Neuron (in vitro differentiated cells): ENCODE measurements at regions not wholly inside any gene's neighbourhood (a gene's known extent, or its start where the extent isn't known, plus 50 kb on each side); places are given as distances from the start of the nearest gene placed in this dataset.
"Not testable (repeated sequence)": the region's sequence is repeated elsewhere in the genome, so short reads cannot be mapped to it uniquely, and the experiment has no call there.

Experiments used
- H2AFZ ChIP-seq: one replicate; pipeline ENCODE4 v1.6.1; 2013; ENCODE audit warnings: low read depth, mild to moderate bottlenecking, inconsistent platforms, low read length, moderate library complexity
- H3K27me3 ChIP-seq: one replicate; pipeline ENCODE4 v1.6.1; 2013; ENCODE audit warnings: low read length; ENCODE audit not compliant: insufficient read depth
- H3K36me3 ChIP-seq: one replicate; pipeline ENCODE4 v1.6.1; 2013; ENCODE audit warnings: low read length; ENCODE audit not compliant: insufficient read depth
- H3K4me1 ChIP-seq: one replicate; pipeline ENCODE4 v1.6.1; 2013; ENCODE audit warnings: low read length; ENCODE audit not compliant: insufficient read depth
- H3K4me3 ChIP-seq: 2 replicates; pipeline ENCODE4 v1.5.1; 2013; ENCODE audit warnings: mild to moderate bottlenecking, low read length, moderate library complexity
- H3K9me3 ChIP-seq: one replicate; pipeline ENCODE4 v1.6.1; 2013; ENCODE audit warnings: low read length

DNA sequence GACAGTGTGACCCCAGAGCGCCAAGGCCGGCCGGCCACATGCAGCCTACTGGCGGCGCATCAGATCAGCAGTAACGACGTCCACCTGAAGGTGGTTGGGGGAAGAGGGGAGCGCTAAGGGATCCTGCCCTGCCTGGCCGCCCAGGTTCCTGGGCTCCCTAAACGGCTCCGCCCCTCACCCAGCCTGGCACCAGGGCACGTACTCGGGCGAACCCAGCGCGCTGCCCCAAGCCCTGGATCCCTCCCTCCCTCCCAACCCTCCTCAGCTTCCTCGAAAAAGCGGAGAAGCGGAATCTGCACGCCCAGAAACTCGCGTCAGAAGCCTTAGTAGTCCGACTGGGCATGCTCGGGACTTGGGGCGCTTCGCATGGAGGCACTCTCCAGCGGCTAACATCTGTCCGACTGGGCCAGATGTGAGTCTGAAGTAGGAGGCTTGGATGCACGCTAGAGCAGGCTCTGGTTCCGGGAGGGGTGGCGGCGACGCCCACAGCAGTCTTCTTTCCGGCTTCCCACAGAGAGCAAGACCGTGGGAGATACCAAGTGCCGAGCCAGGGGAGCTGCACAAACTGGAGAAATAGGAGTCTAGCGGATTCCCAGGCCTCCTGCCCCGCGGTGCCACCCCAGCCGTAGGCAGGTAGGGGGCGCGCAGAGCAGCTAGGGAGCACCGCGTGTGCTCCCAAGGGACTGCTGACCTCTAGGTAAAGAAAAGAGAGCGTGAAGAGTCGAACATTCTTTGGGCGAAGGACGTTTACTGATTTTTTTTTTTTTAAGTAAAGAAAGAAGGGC is 114.3 kb upstream of the TEX13C start:
- H3K27me3 ChIP-seq: peaks cover 53% of the 10 kb centered on the region
- peaks cover 2% of the 10 kb centered on the region for H3K4me1 ChIP-seq
- H3K4me3 ChIP-seq: peak overlapping the region; percentile 30
- no peaks in the 10 kb centered on the region for H3K9me3 ChIP-seq
- no peaks in the 10 kb centered on the region for H3K36me3 ChIP-seq
- H2AFZ ChIP-seq: no peak overlapping the region

DNA sequence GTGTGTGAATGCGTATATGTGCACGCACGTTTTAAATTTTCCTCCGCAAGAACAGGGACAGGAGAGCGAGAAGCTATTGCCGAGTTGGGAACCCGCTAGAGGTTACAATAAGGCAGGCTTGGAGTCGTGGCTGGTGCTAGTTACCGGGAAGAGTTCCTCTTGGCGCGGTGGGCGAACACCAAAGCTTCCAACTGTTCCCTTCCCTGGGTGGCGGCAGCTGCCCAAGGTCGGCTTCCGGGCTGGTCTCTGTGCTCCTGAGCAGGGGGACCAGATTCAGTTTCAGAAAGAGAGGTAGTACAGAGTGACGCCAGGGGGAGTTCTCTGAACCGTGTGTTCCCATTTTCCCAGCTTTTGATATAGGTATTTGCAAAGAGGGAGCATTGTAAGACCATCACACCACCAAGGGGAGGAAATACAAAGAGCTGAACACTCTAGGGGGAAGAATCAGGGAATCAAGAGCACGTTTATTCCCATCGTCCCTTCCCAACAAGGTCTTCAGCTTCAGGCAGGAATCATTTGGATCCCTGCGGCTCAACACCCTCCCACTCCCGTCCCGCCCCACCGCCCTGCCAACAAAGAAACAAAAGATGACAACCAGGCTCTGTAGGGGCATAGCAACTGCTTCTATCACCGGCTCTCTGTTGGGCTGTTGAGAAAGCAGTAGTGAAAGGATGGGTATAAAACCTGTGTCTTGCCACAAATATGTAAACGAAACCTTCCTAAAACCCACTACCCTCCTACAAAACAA is 113.6 kb upstream of the TEX13C start:
- H3K4me3 ChIP-seq: no peak overlapping the region
- peaks cover 2% of the 10 kb centered on the region for H3K4me1 ChIP-seq
- H3K36me3 ChIP-seq: no peaks in the 10 kb centered on the region
- no peaks in the 10 kb centered on the region for H3K9me3 ChIP-seq
- no peak overlapping the region for H2AFZ ChIP-seq
- peaks cover 51% of the 10 kb centered on the region for H3K27me3 ChIP-seq

DNA sequence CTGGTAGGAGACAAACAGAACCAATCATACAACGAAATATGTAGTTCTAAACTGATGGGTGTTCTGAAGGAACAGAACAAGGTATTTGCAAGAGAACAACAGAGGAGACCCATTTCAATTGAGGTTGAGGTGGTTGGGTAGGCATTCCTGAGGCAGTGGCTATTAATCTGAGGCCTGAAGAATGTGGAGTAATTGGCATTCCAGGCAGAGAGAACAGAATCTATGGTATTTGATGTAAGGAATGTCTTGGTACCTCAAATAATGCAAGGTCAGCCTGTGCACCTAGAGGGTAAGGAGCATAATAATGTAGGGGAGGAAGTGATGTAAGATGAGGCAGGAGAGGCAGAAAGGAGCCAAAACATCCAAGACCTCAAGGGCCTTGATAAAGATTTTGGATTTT is 109.5 kb upstream of the TEX13C start:
- no peak overlapping the region for H3K4me3 ChIP-seq
- H3K4me1 ChIP-seq: peaks cover 2% of the 10 kb centered on the region

DNA sequence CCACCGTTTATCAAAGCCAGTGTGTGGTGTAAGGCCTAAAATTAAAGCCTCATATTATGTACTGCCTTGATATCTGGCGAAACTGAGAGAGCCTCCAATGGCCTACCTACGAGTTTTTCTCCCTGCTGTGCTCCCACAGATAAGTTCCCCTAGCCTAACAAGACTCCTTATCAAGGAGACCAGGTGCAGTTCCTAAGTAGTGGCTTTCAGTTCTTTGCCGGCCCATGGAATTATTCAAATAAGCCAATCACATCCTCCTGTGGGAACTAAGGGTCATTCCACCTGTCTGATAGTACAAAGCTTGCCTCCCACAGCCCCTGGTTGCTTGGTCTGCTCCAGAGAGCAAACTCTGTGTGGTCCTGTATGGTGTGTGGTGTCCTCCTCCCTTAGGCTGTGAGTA is 99.8 kb upstream of the TEX13C start:
- Histone ChIP-seq H3K36me3 (no peaks in the 10 kb centered on the region), H3K27me3 (no peaks in the 10 kb centered on the region)

More for the DNA sequence above, 109.5 kb upstream of the TEX13C start:
- Histone ChIP-seq H3K9me3 (no peaks in the 10 kb centered on the region), H3K36me3 (no peaks in the 10 kb centered on the region), H2AFZ (no peak overlapping the region), H3K27me3 (peaks cover 17% of the 10 kb centered on the region)

DNA sequence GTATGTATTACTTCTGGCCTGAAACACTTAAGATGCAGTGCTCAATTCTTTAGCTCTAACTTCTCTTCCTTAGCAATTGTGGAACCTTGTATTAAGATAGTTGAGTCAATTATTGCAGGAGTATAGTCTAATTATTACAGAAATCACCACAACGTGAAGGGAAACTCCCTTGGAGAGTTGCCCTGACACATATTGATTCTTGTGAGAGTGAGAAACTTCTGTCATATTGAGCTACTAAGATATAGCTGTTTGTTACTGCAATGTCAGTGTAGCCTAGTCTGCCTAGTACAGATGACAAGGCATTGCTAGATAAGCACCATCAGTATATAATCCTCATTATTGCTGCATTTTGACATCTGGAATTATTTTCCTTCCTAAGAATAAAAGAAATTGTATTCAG is 82.7 kb upstream of the TEX13C start:
- no peaks in the 10 kb centered on the region for H3K4me1 ChIP-seq
- no peaks in the 10 kb centered on the region for H3K36me3 ChIP-seq
- no peaks in the 10 kb centered on the region for H3K9me3 ChIP-seq
- H2AFZ ChIP-seq: no peak overlapping the region
- H3K4me3 ChIP-seq: no peak overlapping the region
- no peaks in the 10 kb centered on the region for H3K27me3 ChIP-seq

More for the DNA sequence above, 99.8 kb upstream of the TEX13C start:
- H3K4me1 ChIP-seq: no peaks in the 10 kb centered on the region
- H2AFZ ChIP-seq: no peak overlapping the region
- no peak overlapping the region for H3K4me3 ChIP-seq
- H3K9me3 ChIP-seq: no peaks in the 10 kb centered on the region

DNA sequence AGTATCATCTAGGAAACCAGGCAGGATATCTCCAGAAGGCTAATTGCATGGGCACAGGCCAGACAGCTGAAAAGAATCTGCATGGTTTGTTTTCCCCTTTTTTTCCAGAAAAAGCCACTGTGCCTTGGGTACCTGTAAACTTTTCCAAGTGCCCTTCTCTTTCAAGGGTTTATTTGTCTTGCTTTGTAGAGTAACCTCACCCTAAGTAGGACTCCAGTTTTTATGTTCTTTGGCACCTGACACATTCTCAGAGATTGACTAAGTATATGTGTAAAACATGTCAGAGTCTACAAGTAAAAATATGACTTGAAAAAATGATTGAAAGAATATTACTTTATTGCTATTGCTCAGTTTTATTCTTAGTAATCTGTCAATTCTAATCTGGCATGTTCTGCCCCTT is 70.7 kb upstream of the TEX13C start:
- Histone ChIP-seq H3K9me3 (no peaks in the 10 kb centered on the region), H3K4me3 (no peak overlapping the region), H3K4me1 (no peaks in the 10 kb centered on the region), H3K27me3 (no peaks in the 10 kb centered on the region), H2AFZ (no peak overlapping the region), H3K36me3 (no peaks in the 10 kb centered on the region)

DNA sequence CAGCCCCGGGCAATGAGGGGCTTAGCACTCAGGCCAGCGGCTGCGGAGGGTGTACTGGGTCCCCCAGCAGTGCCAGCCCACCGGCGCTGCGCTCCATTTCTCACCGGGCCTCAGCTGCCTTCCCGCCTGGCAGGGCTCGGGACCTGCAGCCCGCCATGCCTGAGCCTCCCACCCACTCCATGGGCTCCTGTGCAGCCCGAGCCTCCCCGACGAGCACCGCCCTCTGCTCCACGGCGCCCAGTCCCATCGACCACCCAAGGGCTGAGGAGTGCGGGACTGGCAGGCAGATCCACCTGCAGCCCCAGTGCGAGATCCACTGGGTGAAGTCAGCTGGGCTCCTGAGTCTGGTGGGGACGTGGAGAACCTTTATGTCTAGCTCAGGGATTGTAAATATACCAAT is 63.9 kb upstream of the TEX13C start:
- H3K9me3 ChIP-seq, H3K27me3 ChIP-seq, H3K4me3 ChIP-seq, H3K36me3 ChIP-seq, H2AFZ ChIP-seq, H3K4me1 ChIP-seq: not testable (repeated sequence)

DNA sequence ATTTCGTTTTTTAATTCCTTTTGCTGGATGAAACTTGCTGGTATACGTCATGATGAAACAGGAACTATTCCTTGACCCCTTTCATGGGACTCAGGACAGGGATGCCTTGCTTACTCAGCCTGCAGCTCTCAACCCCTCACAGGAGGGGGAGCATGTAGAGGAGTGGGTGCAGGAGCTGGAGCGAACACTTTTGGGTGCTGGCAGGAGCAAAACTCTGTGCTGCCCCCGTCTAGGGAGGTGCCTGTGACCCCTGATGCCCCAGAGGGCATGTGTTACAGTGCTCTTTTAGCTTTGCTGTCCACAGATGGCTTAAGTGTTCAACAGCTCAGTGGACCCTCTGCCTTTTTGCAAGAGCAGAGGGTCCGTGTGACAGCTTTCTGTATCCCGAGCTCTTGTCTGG is 56.8 kb upstream of the TEX13C start:
- Histone ChIP-seq H3K27me3 (no peaks in the 10 kb centered on the region), H3K4me3 (no peak overlapping the region), H3K9me3 (peaks cover 5% of the 10 kb centered on the region), H2AFZ (no peak overlapping the region), H3K36me3 (no peaks in the 10 kb centered on the region), H3K4me1 (no peaks in the 10 kb centered on the region)

DNA sequence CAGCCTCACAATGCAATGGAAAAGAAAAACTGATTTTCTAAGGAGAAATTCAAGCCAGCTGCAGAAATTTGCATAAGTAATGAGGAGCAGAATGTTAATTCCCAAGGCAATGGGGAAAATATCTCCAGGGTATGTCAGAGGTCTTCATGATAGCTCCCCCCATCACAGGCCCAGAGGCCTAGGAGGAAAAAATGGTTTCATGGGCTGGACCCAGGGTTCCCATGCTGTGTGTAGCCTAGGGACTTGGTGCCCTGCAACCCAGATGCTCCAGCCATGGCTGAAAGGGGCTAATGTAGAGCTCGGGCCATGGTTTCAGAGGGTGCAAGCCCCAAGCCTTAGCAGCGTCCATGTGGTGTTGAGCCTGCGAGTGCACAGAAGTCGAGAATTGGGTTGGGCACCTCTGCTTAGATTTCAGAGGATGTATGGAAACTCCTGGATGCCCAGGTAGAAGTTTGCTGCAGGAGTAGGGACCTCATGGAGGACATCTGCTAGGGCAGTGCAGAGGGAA is 53.5 kb upstream of the TEX13C start:
- no peaks in the 10 kb centered on the region for H3K36me3 ChIP-seq
- H3K9me3 ChIP-seq: peaks cover 5% of the 10 kb centered on the region
- H3K4me3 ChIP-seq: no peak overlapping the region
- H3K27me3 ChIP-seq: no peaks in the 10 kb centered on the region
- H2AFZ ChIP-seq: no peak overlapping the region
- H3K4me1 ChIP-seq: no peaks in the 10 kb centered on the region
